H1 (cell line): ENCODE measurements at regions not wholly inside any gene's neighbourhood (a gene's known extent, or its start where the extent isn't known, plus 50 kb on each side); places are given as distances from the start of the nearest gene placed in this dataset.

Experiments used
- CBX5 ChIP-seq: fragments of 300-800, 300-1000 bp; sonication (generic); IDR thresholded peaks from 2 replicates; pipeline ENCODE4 v1.7.1; 2016; ENCODE audit warnings: antibody characterized with exemption, low read length, low read depth
- CREB1 ChIP-seq: IDR thresholded peaks from 2 replicates; pipeline ENCODE4 v1.6.1; 2012; ENCODE audit warnings: inconsistent platforms
- CTCF ChIP-seq, 3 experiments: IDR thresholded peaks; 1 replicate in 2 of 3; 2 replicates in 1 of 3; pipeline versions ENCODE4 v1.5.1 to v1.6.1; 2011; ENCODE audit warnings: low read length in 3 of 3, mild to moderate bottlenecking in 3 of 3, inconsistent platforms in 2 of 3, low read depth in 1 of 3, moderate library complexity in 1 of 3; ENCODE audit not compliant: insufficient read depth in 1 of 3; ENCODE audit errors: control extremely low read depth in 1 of 3
- EZH2 ChIP-seq: fragments of 200-600 bp; sonication (generic); IDR thresholded peaks from 2 replicates; pipeline ENCODE4 v1.7.1; 2012; ENCODE audit warnings: low read depth, mild to moderate bottlenecking, moderate library complexity, low read length, inconsistent platforms; ENCODE audit not compliant: severe bottlenecking
- POLR2A ChIP-seq, 2 experiments: IDR thresholded peaks; 1 replicate in 1 of 2; 2 replicates in 1 of 2; pipeline ENCODE4 v1.6.1; 2011; ENCODE audit warnings: low read depth in 2 of 2, low read length in 2 of 2, mild to moderate bottlenecking in 2 of 2; ENCODE audit errors: control extremely low read depth in 1 of 2
- RAD21 ChIP-seq, 2 experiments: IDR thresholded peaks in 1 of 2; conservative IDR thresholded peaks in 1 of 2; 2 replicates each; pipeline ENCODE4 v1.6.1; 2011; ENCODE audit warnings: low read depth in 2 of 2, low read length in 2 of 2, improper control_type of control experiment in 1 of 2, inconsistent platforms in 1 of 2, mild to moderate bottlenecking in 1 of 2, moderate library complexity in 1 of 2

GRCh38 chr6:167577891-167578361 is 248.8 kb upstream of the AFDN start:
- no peak for TF ChIP-seq EZH2
- no peak for TF ChIP-seq POLR2A (IDR thresholded peaks at IDR 0.05; ENCODE audit: control extremely low read depth in 1 of 2, low read depth in 2 of 2, low read length in 2 of 2)
- no peak for TF ChIP-seq CTCF (IDR thresholded peaks at IDR 0.05; ENCODE audit: control extremely low read depth in 1 of 3, insufficient read depth in 1 of 3, low read depth in 1 of 3, low read length in 3 of 3)
- TF ChIP-seq CBX5, result no peak
- TF ChIP-seq RAD21 (IDR thresholded peaks at IDR 0.05 in 1 of 2, conservative IDR thresholded peaks at IDR 0.05 in 1 of 2; ENCODE audit: low read depth in 2 of 2, low read length in 2 of 2), result no peak
- TF ChIP-seq CREB1, result no peak
